ENCODE measurements at regions not wholly inside any gene's neighbourhood (a gene's known extent, or its start where the extent isn't known, plus 50 kb on each side); places are given as distances from the start of the nearest gene placed in this dataset.

GRCh38 chr20:39298121-39298520 is 336.0 kb downstream of the DHX35 start:
- H3K27me3 Mint-ChIP-seq = peaks cover 0 to under 1% of the 10 kb centered on the region in 2 donors
- no peaks in the 10 kb centered on the region for H3K4me1 Mint-ChIP-seq
- CTCF ChIA-PET (ENCODE audit: partially characterized antibody) = no interaction called here
- no peak overlapping the region for H3K27ac Mint-ChIP-seq
- H3K27ac ChIP-seq (ENCODE audit: low read depth, low read length) = no peak overlapping the region
- no peaks in the 10 kb centered on the region for H3K9me3 ChIP-seq (ENCODE audit: control insufficient read depth in 1 of 2, low read length in 2 of 2)
- H3K27me3 ChIP-seq (ENCODE audit: insufficient read depth, low read length) = no peaks in the 10 kb centered on the region
- intact Hi-C loops (cut with micrococcal nuclease) = no loop called here
- no peaks in the 10 kb centered on the region for H3K9me3 Mint-ChIP-seq
- H3K36me3 Mint-ChIP-seq = no peaks in the 10 kb centered on the region
- no peak overlapping the region for H3K4me3 ChIP-seq (ENCODE audit: low read length in 2 of 2)
- no peaks in the 10 kb centered on the region for H3K4me1 ChIP-seq (ENCODE audit: insufficient read depth, low read length)
- H3K4me3 Mint-ChIP-seq = no peak overlapping the region
- POLR2A ChIA-PET (ENCODE audit: partially characterized antibody) = no interaction called here
- no peaks in the 10 kb centered on the region for H3K36me3 ChIP-seq (ENCODE audit: insufficient read depth, low read length)
- no peak for DNase-seq

- H3K4me3 Mint-ChIP-seq = no peak overlapping the region
- ChIA-PET CTCF (ENCODE audit: partially characterized antibody) (no interaction called here), POLR2A (ENCODE audit: partially characterized antibody) (no interaction called here)
- H3K36me3 Mint-ChIP-seq = no peaks in the 10 kb centered on the region
- Histone ChIP-seq H3K4me1 (ENCODE audit: insufficient read depth, low read length) (no peaks in the 10 kb centered on the region), H3K9me3 (ENCODE audit: control insufficient read depth in 1 of 2, low read length in 2 of 2) (no peaks in the 10 kb centered on the region), H3K36me3 (ENCODE audit: insufficient read depth, low read length) (no peaks in the 10 kb centered on the region), H3K27ac (ENCODE audit: low read depth, low read length) (no peak overlapping the region), H3K4me3 (ENCODE audit: low read length in 2 of 2) (no peak overlapping the region), H3K27me3 (ENCODE audit: insufficient read depth, low read length) (no peaks in the 10 kb centered on the region)
- no peaks in the 10 kb centered on the region for H3K9me3 Mint-ChIP-seq
- H3K4me1 Mint-ChIP-seq = no peaks in the 10 kb centered on the region
- H3K27me3 Mint-ChIP-seq = peaks cover 0 to 10% of the 10 kb centered on the region in 2 donors
- DNase-seq = no peak
- intact Hi-C loops (cut with micrococcal nuclease) = no loop called here
- H3K27ac Mint-ChIP-seq = no peak overlapping the region
These were observed 333.2 kb downstream of the DHX35 start for GRCh38 chr20:39295301-39295700.

- ChIA-PET POLR2A (ENCODE audit: partially characterized antibody) (no interaction called here), CTCF (ENCODE audit: partially characterized antibody) (no interaction called here)
- Mint-ChIP-seq H3K9me3 (no peaks in the 10 kb centered on the region), H3K4me1 (no peaks in the 10 kb centered on the region), H3K36me3 (no peaks in the 10 kb centered on the region), H3K4me3 (no peak overlapping the region), H3K27ac (no peak overlapping the region), H3K27me3 (peaks cover 3 to 10% of the 10 kb centered on the region in 2 donors)
- H3K9me3 ChIP-seq (ENCODE audit: control insufficient read depth in 1 of 2, low read length in 2 of 2) = no peaks in the 10 kb centered on the region
- H3K27ac ChIP-seq (ENCODE audit: low read depth, low read length) = no peak overlapping the region
- intact Hi-C loops (cut with micrococcal nuclease) = no loop called here
- DNase-seq = no peak
- no peak overlapping the region for H3K4me3 ChIP-seq (ENCODE audit: low read length in 2 of 2)
- H3K27me3 ChIP-seq (ENCODE audit: insufficient read depth, low read length) = no peaks in the 10 kb centered on the region
- H3K4me1 ChIP-seq (ENCODE audit: insufficient read depth, low read length) = no peaks in the 10 kb centered on the region
- no peaks in the 10 kb centered on the region for H3K36me3 ChIP-seq (ENCODE audit: insufficient read depth, low read length)
These were observed 332.1 kb downstream of the DHX35 start for GRCh38 chr20:39294137-39294725.

- POLR2A ChIA-PET (ENCODE audit: partially characterized antibody) = no interaction called here
- Histone ChIP-seq H3K4me1 (ENCODE audit: insufficient read depth, low read length) (no peaks in the 10 kb centered on the region), H3K36me3 (ENCODE audit: insufficient read depth, low read length) (no peaks in the 10 kb centered on the region), H3K27me3 (ENCODE audit: insufficient read depth, low read length) (no peaks in the 10 kb centered on the region), H3K27ac (ENCODE audit: low read depth, low read length) (no peak overlapping the region), H3K4me3 (ENCODE audit: low read length in 2 of 2) (no peak overlapping the region), H3K9me3 (ENCODE audit: control insufficient read depth in 1 of 2, low read length in 2 of 2) (no peaks in the 10 kb centered on the region)
- Mint-ChIP-seq H3K27ac (no peak overlapping the region), H3K36me3 (no peaks in the 10 kb centered on the region), H3K4me3 (no peak overlapping the region), H3K27me3 (peaks cover 6 to 10% of the 10 kb centered on the region in 2 donors), H3K9me3 (peaks cover 0 to 2% (median 0%) of the 10 kb centered on the region in 8 donors), H3K4me1 (no peaks in the 10 kb centered on the region)
- intact Hi-C loops (cut with micrococcal nuclease) = no loop called here
- DNase-seq = no peak
- CTCF ChIA-PET (ENCODE audit: partially characterized antibody) = no interaction called here
These were observed 330.1 kb downstream of the DHX35 start for GRCh38 chr20:39292193-39292736.

- intact Hi-C loops (cut with micrococcal nuclease) = no loop called here
- H3K36me3 Mint-ChIP-seq = no peaks in the 10 kb centered on the region
- POLR2A ChIA-PET (ENCODE audit: partially characterized antibody) = no interaction called here
These were observed 329.2 kb downstream of the DHX35 start for GRCh38 chr20:39291301-39291700.

GRCh38 chr20:39290575-39290974 is 328.4 kb downstream of the DHX35 start:
- ChIA-PET CTCF (ENCODE audit: partially characterized antibody) (no interaction called here), POLR2A (ENCODE audit: partially characterized antibody) (no interaction called here)
- H3K27me3 Mint-ChIP-seq = peaks cover 7 to 10% of the 10 kb centered on the region in 2 donors
- peaks cover 0 to 2% (median under 1%) of the 10 kb centered on the region in 8 donors for H3K9me3 Mint-ChIP-seq
- no peak overlapping the region for H3K4me3 ChIP-seq (ENCODE audit: low read length in 2 of 2)
- no peak overlapping the region for H3K27ac Mint-ChIP-seq
- intact Hi-C loops (cut with micrococcal nuclease) = no loop called here
- H3K4me1 ChIP-seq (ENCODE audit: insufficient read depth, low read length) = no peaks in the 10 kb centered on the region
- no peaks in the 10 kb centered on the region for H3K36me3 ChIP-seq (ENCODE audit: insufficient read depth, low read length)
- no peak for DNase-seq
- H3K4me1 Mint-ChIP-seq = no peaks in the 10 kb centered on the region
- no peaks in the 10 kb centered on the region for H3K27me3 ChIP-seq (ENCODE audit: insufficient read depth, low read length)
- H3K36me3 Mint-ChIP-seq = no peaks in the 10 kb centered on the region
- no peak overlapping the region for H3K27ac ChIP-seq (ENCODE audit: low read depth, low read length)
- no peaks in the 10 kb centered on the region for H3K9me3 ChIP-seq (ENCODE audit: control insufficient read depth in 1 of 2, low read length in 2 of 2)
- peak overlapping the region in 1 of 8 donors; percentile 26 for H3K4me3 Mint-ChIP-seq

More at GRCh38 chr20:39291301-39291700, 329.2 kb downstream of the DHX35 start:
- no peak for DNase-seq
- Histone ChIP-seq H3K4me1 (ENCODE audit: insufficient read depth, low read length) (no peaks in the 10 kb centered on the region), H3K9me3 (ENCODE audit: control insufficient read depth in 1 of 2, low read length in 2 of 2) (no peaks in the 10 kb centered on the region), H3K36me3 (ENCODE audit: insufficient read depth, low read length) (no peaks in the 10 kb centered on the region), H3K27me3 (ENCODE audit: insufficient read depth, low read length) (no peaks in the 10 kb centered on the region), H3K4me3 (ENCODE audit: low read length in 2 of 2) (no peak overlapping the region), H3K27ac (ENCODE audit: low read depth, low read length) (no peak overlapping the region)
- Mint-ChIP-seq H3K4me3 (no peak overlapping the region), H3K9me3 (peaks cover 0 to 2% (median 0%) of the 10 kb centered on the region in 8 donors), H3K27ac (no peak overlapping the region), H3K4me1 (no peaks in the 10 kb centered on the region), H3K27me3 (peaks cover 7 to 10% of the 10 kb centered on the region in 2 donors)
- CTCF ChIA-PET (ENCODE audit: partially characterized antibody) = no interaction called here

GRCh38 chr20:39289831-39290230 is 327.7 kb downstream of the DHX35 start:
- H3K36me3 Mint-ChIP-seq = no peaks in the 10 kb centered on the region
- peaks cover 7 to 10% of the 10 kb centered on the region in 2 donors for H3K27me3 Mint-ChIP-seq
- Histone ChIP-seq H3K9me3 (ENCODE audit: control insufficient read depth in 1 of 2, low read length in 2 of 2) (no peaks in the 10 kb centered on the region), H3K4me3 (ENCODE audit: low read length in 2 of 2) (no peak overlapping the region), H3K4me1 (ENCODE audit: insufficient read depth, low read length) (no peaks in the 10 kb centered on the region), H3K27ac (ENCODE audit: low read depth, low read length) (no peak overlapping the region), H3K27me3 (ENCODE audit: insufficient read depth, low read length) (no peaks in the 10 kb centered on the region), H3K36me3 (ENCODE audit: insufficient read depth, low read length) (no peaks in the 10 kb centered on the region)
- ChIA-PET POLR2A (ENCODE audit: partially characterized antibody) (no interaction called here), CTCF (ENCODE audit: partially characterized antibody) (no interaction called here)
- H3K9me3 Mint-ChIP-seq = peaks cover 0 to 4% (median under 1%) of the 10 kb centered on the region in 8 donors
- H3K4me1 Mint-ChIP-seq = no peaks in the 10 kb centered on the region
- no peak overlapping the region for H3K27ac Mint-ChIP-seq
- H3K4me3 Mint-ChIP-seq = no peak overlapping the region
- DNase-seq = no peak
- intact Hi-C loops (cut with micrococcal nuclease) = no loop called here
